Astrocyte of the cerebellum (primary cell): ENCODE measurements at regions not wholly inside any gene's neighbourhood (a gene's known extent, or its start where the extent isn't known, plus 50 kb on each side); places are given as distances from the start of the nearest gene placed in this dataset.

ENCODE experiments used
- DNase-seq: peaks from one replicate; pipeline ENCODE4 v3.0.0-alpha.2; 2011; ENCODE audit warnings: low read depth
- H3K4me3 ChIP-seq: 2 replicates; pipeline ENCODE4 v1.5.1; 2011; ENCODE audit warnings: mild to moderate bottlenecking, low read depth, low read length, moderate library complexity
- CTCF ChIP-seq: IDR thresholded peaks from 2 replicates; pipeline ENCODE4 v1.5.1; 2012; ENCODE audit warnings: low read length, low read depth, moderate library complexity, mild to moderate bottlenecking; ENCODE audit errors: missing control alignments
- in situ Hi-C: cut with HindIII; loops from 2 replicates; pipeline ENCODE4 v1.10.0; 2017; ENCODE audit warnings: low sequenced_read_pairs

GRCh38 chr2:21585881-21586280 lies 462.1 kb downstream of the TDRD15 start:
- no peak for DNase-seq
- H3K4me3 ChIP-seq, result no peak overlapping the region
- in situ Hi-C loops, result no loop called here
- TF ChIP-seq CTCF, result no peak

GRCh38 chr2:21590026-21590690 lies 466.4 kb downstream of the TDRD15 start:
- no peak for TF ChIP-seq CTCF
- in situ Hi-C loops, result no loop called here
- no peak overlapping the region for H3K4me3 ChIP-seq
- DNase-seq, result no peak

GRCh38 chr2:21591926-21592325 lies 468.2 kb downstream of the TDRD15 start:
- no peak for DNase-seq
- no peak for TF ChIP-seq CTCF
- no peak overlapping the region for H3K4me3 ChIP-seq
- in situ Hi-C loops, result no loop called here

GRCh38 chr2:21599417-21599816 lies 475.6 kb downstream of the TDRD15 start:
- TF ChIP-seq CTCF, result no peak
- in situ Hi-C loops, result no loop called here
- no peak for DNase-seq
- H3K4me3 ChIP-seq, result no peak overlapping the region

- DNase-seq, result no peak
Measured at GRCh38 chr2:21602789-21603188, 479.0 kb downstream of the TDRD15 start.

GRCh38 chr2:21607572-21607971 lies 483.8 kb downstream of the TDRD15 start:
- TF ChIP-seq CTCF, result no peak
- DNase-seq, result no peak
- no peak overlapping the region for H3K4me3 ChIP-seq
- in situ Hi-C loops, result no loop called here

More at GRCh38 chr2:21602789-21603188, 479.0 kb downstream of the TDRD15 start:
- H3K4me3 ChIP-seq, result no peak overlapping the region
- no peak for TF ChIP-seq CTCF
- in situ Hi-C loops, result no loop called here
